Fibroblast of skin of left quadriceps (primary cell): ENCODE measurements at regions not wholly inside any gene's neighbourhood (a gene's known extent, or its start where the extent isn't known, plus 50 kb on each side); places are given as distances from the start of the nearest gene placed in this dataset.

Experiments used
- DNase-seq, 2 experiments: peaks; one replicate each; pipeline ENCODE4 v3.0.0-alpha.2; 2013; ENCODE audit warnings: low read depth in 2 of 2

DNA sequence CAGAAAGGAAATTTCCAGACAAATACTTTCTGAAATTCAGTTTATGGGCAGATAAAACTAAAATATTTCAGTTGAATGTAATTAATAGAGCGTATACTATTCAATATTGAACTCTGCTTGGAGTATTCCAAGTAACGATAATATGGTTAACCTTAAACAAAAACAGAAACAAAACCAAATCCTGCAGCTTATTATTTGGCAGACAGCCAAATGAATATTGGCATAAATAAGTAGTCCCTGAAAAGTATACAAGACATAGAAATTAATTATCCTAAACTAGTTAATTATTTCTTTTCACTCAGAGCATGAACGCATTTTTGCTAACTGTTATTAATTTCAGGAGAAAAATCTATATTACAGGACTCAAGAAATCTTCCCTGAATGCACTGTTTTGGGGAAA is 1574.0 kb downstream of the MAT2B start:
- DNase-seq: no peak

DNA sequence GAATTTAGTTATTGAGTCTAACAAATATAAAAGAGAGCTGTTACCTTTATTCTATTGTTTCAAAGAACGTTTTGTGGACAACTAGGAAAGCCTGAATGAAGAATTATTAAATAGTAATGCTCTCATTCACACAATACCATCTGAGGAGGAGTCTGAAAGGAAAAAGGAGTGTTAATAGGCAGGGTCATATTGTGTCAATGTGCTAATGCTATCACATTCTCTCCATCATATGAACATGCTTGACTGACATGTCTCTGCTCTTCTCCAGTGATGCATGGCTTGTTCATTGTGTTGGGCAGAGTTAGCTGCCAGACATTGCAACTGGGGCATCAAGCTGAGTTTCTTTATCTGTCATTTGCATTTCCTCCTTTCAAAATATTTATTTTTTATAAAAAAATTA is 1578.0 kb downstream of the MAT2B start:
- no peak for DNase-seq

DNA sequence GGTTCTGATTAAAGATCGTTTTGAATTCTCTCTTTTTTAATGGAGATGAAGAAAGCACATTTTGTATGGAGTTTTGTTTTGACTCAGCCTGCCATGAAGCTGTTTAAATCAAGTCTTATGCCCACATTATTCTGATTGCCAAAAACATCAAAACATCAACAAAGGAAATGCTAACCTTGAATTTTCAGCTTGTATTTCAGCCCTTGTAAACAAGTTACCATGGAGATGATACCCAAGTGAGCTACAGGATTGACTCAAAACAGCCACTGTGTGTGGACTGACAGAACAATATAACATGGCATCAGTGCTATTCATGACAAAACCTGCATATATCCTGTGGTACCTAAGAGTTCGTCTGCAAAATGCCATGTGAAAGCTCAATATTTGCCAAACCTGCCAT is 1581.0 kb downstream of the MAT2B start:
- no peak for DNase-seq

DNA sequence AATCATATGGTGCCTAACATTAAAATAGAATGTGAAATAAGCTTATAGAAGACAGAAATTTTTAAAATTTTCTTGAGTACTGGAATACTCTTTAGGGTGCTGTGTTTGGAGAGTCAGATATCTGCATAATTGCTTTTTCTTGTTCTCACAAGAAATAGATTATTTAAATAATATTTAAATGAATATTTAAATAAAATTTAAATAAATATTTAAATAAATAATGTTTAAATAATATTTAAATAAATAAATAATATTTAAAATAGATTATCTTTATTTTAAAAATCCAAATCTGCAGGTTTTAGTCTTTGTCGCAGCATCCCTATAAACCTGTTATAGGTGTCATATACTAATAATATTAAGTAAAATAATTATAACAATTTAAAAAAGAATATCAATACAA is 1589.4 kb downstream of the MAT2B start:
- no peak for DNase-seq

DNA sequence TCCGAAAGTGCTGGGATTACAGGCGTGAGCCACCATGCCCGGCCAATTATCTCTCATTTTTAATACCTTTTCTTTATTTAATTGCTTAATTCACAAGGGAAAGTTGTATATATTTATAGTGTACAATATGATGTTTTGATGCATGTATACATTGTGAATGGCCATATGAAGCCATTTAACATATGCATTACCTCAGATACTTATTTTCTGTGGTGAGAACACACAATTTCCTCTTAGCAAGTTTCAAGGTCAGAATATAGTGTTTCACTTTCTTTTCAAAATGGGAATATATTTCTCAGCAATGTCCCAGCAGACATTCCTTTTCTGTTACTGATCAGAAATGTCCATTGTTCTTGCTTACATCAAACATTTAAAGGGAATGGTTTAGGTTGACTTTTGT is 1596.3 kb downstream of the MAT2B start:
- no peak for DNase-seq

DNA sequence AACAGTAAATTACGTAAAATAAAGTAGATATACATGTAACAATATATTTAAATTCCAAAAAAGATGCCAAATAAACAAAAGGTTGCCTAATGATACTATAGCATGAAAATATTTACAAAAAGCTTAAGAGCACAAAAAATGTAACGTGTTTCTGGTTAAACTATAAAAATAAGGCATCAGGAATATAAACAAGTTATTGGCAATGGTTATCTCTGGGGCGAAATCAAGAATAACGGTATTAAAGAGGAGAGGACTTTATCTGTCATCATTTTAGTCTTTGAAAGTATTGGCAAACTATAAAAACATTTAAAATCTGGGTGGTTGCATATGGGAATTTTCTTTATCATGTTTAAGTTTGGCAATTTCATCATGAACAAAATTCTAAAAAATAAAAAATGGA is 1599.2 kb downstream of the MAT2B start:
- no peak for DNase-seq

DNA sequence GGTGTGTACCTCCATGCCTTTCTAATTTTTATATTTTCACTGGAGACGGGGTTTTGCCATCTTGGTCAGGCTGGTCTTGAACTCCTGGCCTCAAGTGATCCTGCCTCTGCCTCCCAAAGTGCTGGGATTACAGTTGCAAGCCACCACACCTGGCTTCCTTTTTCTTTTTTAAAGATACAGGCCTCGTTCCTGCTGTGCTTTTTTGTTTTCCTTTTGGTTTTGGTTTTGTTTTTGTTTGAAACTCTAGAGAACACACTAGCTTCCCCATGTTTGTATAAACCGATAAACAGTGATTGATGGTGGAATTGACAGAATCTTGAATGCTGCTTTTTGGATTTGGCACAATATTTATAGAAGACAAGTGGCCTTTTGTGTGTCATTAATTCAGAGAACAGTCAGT is 1603.4 kb downstream of the MAT2B start:
- DNase-seq: no peak

DNA sequence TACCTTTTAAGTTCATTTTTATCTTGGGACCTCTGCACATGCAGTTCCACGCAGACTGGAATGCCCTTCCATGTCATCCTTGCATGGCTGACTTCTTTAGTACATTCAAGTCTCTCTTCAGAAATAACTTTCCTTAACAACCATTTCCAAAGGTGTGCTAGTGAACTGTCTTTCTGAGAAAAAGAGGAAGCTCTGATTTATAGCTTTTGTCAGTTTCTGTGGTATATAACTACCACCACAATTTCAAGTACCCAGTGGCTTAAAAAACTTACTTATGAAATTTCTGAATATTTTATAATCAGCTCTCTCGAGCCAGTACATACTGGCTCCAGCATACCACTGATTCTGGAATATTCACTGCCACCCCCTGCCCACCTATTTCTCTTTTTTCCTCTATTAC is 1613.8 kb downstream of the MAT2B start:
- DNase-seq: no peak

DNA sequence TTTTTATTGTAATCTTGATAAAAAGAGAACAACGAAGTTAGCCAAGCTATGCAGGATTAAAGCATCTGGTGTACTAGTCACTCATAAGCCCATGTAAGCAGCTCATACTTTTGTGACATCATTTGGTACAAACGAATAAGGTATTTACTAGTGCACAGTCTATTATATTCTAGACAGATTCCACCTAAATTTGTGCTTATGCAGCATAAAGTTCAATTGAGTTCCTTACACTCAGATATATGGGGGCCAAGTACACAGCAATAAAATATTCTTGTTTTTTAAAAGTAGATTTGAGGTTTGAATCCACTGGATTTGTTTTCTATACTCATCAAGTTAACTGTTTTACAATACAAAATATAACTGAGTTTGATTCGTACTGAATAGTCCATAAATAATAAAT is 1621.2 kb downstream of the MAT2B start:
- DNase-seq: no peak

DNA sequence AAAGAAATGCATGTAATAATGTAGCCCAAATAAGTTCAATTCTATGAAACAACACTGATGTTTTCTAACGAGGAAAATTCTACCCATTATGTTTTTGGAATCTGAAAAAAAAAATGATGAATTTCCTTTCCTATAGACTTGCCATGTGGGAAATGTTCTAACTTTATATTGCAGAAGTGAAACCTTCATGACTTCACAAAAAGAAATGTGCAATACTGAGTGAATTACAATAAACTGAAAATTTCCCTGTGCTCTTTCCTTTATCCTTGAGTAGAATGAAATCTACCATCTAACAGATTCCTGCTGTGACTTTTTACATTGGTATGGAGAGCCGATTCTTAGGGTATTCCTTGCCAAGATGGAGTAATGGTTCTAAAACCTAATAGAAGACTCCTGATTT is 1622.5 kb downstream of the MAT2B start:
- no peak for DNase-seq

DNA sequence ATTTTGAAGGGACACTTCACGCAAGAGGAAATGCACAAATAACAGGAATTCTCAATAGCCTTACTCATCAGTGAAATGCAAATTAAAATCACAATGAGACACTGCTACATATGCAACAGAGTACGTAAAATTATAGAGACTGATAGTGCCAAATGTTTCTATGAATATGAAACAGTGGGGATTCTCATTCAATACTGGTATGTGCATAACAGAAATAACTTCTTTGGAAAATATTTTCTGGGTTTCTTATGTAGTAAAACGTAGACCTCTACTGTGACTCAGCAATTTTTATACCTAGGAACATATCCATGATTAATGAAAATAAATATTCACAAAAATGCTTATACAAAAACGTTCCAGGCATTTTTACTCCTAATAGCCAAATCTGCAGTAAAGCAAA is 1625.2 kb downstream of the MAT2B start:
- peak in 1 of 2 experiments; percentile 7 for DNase-seq

DNA sequence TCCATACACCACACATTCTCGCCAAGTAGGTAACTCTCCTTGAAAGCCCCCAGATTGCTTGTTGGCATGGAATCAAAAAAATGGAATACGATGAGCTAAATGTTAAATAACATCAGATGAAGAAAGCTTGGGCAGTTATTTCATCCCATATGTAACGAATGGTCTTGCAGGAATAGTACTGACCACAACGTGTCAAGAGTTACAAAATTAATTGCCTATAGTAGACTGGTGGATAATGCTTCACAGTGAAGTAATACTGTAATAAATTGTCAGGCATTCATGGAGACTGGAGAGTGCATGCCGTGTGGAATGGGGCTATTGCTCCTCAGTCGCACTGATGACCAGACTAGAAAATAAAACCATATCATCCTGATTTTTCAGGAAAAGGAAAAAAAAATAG is 1628.7 kb downstream of the MAT2B start:
- DNase-seq: no peak

DNA sequence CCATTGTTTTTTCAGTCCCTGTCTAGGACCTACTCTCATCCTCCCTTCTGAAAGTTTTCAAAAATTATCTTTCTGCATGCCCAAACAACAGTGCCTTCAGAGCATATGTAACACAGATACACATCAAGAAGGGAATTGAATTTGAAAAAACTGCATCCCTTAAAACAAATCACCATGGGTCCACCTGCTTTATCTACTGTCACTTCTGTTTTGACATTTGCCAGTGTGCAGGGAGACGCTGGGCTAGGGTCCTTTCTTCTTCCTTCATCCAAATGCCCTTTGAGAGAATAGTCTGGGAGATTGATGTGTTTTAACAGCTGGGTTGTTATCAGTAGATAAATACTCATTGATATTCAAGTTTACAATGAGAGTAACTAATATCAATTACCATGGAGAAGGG is 1630.1 kb downstream of the MAT2B start:
- DNase-seq: no peak

DNA sequence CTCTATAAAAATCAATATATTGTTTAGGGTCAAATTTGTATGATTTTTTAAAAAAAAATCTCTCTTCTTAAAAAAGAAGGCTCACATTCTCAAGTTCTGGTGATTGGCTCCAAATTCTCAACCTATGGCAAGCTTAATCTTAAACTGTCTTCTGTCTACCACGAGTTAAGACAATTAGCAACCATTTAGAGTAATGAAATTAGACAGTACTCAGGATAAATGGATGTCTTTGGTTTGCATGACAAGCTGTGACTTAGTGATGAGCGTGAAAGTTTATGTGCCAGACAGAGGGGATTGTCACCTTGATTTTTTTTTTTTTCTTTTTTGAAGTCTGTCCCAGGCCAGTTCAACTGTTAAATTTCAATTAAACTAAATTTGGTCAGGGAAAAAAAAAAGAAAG is 1632.3 kb downstream of the MAT2B start:
- no peak for DNase-seq

DNA sequence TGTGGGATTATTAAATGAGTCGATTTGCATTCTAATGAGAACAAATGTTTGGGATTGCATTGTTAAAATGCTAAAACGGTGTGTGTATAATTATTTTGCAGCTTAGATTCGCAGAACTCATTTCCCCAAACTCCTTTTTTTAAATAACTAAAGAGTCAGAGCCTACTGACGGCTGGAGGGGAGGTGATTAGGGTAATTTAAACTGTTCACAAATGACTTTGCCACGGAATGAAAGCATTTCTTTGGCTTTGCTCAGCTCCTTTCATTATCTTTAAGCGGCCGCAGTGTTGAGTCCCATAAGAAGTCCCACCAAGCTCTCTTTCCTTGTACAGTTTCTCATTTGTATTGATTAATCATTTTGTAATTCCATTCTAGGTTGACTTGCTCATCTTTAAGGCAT is 1632.8 kb downstream of the MAT2B start:
- no peak for DNase-seq

DNA sequence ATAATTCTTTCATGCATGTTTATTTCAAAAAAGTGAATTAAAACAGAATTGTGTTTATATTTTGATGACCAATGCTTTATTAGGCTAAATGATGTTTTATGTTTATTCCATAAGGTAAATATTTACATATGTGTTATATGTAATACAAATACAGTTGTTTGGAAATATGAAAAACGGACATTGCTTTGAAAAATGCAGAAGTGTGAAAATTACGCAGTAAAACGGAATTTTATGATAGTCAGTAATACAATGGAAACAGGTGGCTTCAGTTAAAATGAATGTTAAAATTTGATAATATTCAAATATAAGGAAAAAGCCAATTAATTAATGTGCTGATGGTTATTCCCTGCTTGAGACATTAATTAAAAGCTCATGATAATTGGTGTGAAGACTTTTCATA is 1633.8 kb downstream of the MAT2B start:
- no peak for DNase-seq

DNA sequence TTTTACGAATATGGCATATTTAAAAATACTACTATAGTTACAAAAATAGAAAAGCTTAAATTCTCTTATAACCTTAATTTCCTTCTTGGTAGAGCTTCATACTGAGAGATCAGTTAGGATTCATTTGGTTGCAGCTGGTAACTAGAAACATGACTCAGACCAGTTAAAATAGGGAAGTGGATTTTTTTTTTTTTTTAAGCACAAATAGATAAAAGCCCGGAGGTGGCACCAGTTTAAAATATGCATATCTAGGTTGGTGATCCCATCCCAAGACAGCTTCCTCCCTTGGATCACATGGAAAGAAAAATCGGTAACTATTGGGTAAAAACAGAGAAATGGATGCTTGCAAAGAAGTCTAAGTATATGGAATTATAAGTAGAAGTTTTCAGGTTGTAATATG is 1634.3 kb downstream of the MAT2B start:
- no peak for DNase-seq

DNA sequence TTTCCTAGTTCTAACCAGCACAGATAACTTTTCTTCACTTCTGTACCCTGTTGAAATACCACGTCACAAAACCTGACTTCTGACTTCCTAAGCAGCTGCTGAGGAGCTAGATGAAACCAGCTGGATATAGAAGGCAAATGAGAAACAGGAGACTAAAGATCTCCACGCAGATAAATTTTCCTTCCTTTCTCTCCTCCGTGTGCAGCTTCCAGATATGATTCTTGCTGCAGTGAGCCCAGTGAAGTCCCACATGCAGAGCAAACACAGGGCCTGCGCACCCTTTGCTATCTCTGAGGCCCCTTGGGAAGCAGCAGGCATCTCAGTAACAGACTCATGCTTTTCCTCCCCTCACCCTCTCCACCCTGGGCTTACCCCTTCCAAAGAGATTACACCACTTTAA is 1638.3 kb downstream of the MAT2B start:
- DNase-seq: no peak

DNA sequence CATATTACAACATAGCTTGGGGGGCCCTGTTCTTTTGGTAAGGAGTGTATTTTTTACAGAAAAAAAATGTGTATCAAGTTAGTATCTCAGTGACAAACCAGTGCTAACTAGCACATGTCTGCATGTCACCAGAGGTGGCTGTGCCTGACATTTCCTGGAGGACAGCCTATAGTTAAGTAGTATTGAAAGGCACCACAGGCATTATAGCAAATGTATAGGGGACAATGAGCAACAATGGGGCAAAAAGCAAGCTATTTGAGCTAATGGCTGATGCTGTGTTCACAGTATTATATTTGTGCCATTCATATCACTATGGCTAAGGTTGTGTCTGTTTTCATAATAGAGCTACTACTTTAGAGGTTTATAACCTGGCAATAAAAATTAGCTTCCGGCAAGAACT is 1644.0 kb downstream of the MAT2B start:
- DNase-seq: no peak

DNA sequence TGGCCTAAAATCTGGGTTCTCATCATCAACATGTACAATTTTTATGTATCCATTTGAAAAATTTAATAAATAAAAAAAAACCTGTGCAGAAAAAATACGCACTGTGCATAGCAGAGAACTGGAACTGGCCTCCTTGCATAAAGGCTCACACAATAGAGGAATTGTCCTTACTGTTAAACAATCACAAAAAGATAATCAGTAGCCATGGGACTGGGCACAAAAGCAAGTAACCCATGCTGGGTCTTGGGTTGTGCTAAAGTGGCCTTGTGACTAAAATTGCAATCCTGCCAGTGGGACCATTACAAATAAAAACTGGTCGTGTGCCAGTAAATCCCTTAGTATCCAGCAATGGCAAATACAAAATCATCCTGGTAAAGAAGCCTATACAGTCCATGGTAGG is 1646.6 kb downstream of the MAT2B start:
- DNase-seq: no peak

DNA sequence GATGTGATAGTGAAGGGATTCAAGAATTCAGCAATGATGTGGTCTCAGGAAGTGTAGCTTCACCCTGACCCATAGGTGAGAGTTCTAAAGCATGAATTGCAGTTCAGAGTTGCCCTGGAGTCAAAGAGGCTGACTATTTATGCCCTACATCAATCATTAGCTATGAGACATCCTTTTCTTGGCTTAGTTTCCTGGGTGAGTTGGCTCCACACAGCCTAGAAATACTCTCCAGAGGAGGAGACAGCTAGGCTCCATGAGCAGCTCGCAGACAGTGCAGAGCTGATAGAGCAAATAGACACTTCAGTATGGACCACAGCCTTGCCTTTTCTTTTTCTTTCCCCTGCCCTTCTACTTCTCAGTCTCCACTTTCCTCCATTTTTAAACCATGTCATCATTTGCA is 1651.8 kb downstream of the MAT2B start:
- no peak for DNase-seq

DNA sequence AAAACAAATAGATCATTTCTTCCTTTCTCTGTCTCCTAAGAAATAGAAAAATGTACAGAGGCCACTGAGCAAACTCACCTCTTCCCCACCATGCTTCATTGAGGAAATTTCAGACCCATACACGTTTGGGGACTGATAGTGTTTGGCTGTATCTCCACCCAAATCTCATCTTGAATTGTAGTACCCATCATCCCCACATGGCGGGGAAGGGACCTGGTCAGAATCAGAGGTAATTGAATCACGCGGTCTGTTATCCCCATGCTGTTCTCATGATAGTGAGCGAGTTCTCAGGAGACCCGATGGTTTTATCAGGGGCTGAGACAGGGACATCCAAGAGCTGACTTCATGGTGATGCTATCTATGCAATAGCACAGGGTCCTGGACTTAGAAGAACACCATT is 1655.8 kb downstream of the MAT2B start:
- DNase-seq: no peak

DNA sequence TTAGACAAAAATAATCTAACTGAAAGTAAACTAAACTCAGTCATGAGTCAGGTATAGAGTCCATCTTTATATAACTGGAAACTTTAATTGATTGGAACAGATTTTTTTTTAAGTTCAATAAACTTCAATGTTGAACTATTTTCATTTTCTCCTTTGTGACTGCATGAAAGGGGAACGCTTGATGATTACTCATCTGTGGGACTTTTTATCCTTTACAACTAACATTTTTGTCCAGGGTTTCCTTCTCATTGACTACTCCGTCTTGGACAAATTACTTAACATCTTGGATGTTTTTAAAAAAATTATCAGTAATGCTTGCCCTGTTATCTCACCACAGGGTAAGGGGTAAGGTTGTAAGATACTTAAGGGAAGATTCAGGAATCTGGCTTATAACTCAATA is 1658.4 kb downstream of the MAT2B start:
- DNase-seq: no peak

DNA sequence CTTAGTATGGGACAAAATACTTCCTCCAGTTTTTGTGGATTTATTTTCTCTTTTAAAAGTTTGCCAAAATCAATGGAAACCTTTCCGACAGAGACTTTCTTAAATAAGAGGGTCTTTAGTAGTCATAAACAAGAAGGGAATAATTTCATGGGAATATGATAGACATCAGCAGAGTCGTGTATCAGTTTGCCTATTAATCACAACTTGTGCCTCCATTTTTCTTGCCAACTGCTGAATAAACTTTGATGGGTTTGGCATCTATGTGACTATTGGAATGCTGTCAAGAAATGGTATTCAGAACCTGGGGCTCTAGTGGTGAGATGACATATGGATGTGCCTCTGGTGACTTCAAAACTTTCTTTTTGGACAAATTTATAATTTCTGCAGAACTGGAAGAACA is 1668.2 kb downstream of the MAT2B start:
- no peak for DNase-seq

DNA sequence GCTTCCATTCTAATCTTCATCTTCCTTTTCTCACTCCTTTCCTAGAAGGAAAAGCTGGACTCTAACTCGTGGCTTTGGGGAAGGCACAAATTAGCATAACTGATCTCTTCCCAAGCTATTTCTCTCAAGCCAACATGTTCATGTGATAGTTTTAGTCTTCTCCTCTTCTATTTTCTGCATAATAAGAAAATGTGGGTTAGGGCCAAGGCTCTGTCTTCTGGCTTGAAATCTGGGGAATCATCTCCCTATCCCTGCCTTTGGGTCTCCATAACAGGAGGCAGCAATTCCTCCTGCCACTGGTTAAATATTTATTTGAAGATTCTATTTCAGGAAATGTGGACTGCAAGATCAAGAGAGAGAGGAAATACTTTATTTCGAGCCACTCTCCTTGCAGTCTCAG is 1669.6 kb downstream of the MAT2B start:
- DNase-seq: no peak
